ENCODE measurements at regions not wholly inside any gene's neighbourhood (a gene's known extent, or its start where the extent isn't known, plus 50 kb on each side); places are given as distances from the start of the nearest gene placed in this dataset.

DNA sequence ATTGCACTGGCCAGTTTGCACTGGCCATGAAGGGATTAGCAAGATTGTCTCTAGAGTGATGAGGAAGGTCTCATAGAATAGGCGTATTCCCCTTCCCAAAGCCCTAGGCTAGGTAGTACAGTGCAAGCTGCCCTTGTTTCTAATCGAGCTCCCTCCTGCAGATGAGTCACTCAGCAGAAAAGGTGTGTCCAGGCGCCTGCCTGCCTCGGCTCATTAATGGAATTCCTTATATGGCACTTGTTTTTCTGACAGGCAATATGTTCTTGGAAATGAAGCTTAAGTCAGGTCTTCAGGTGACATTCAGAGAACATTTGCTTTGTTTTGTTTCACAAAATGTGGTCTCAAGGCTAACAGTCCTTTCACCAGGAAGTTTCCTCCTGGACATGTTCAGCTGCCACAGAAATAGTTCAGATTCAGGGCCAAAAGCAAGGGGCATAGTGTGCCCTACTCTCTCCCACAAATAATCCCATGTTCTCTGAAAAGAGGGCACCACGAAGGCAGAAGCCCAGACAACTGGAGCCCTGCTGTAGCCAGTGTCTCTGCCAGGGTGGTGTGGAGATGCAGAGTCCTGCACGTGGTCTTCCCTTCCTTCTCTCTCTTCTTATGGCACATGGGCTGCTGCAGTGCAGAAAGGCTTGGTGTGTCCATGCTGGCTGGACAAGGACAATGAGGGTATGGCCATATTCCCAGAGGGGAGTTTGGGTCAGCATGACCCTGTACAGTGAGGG lies 281.1 kb upstream of the MAP3K1 start:
- TF ChIP-seq POLR2A (IDR thresholded peaks at IDR 0.05; ENCODE audit: low read depth, low read length) (no peak), TAF1 (IDR thresholded peaks at IDR 0.05; ENCODE audit: low read depth, low read length) (no peak), POLR2AphosphoS5 (IDR thresholded peaks at IDR 0.05; ENCODE audit: low read depth, low read length) (no peak), SPI1 (IDR thresholded peaks at IDR 0.05; ENCODE audit: low read depth, low read length) (no peak), POU2F2 (IDR thresholded peaks at IDR 0.05; ENCODE audit: low read depth, low read length) (no peak), PAX5 (IDR thresholded peaks at IDR 0.05; ENCODE audit: insufficient read depth, low read length, severe bottlenecking) (no peak)

Measured in GM12891 (cell line).